H9 (cell line): ENCODE measurements at regions not wholly inside any gene's neighbourhood (a gene's known extent, or its start where the extent isn't known, plus 50 kb on each side); places are given as distances from the start of the nearest gene placed in this dataset.

Experiments
- DNase-seq: peaks from one replicate; pipeline ENCODE4 v3.0.0-alpha.2; 2017
- H2AFZ ChIP-seq: one replicate; pipeline ENCODE4 v1.6.1; 2013; ENCODE audit warnings: mild to moderate bottlenecking, low read length, control low read depth, moderate library complexity
- H2AK5ac ChIP-seq: 2 replicates; pipeline ENCODE4 v1.6.1; 2013; ENCODE audit warnings: low read length, control low read depth, mixed read lengths; ENCODE audit not compliant: insufficient read length
- H2BK120ac ChIP-seq: one replicate; pipeline ENCODE4 v1.6.1; 2013; ENCODE audit warnings: low read depth, mild to moderate bottlenecking, low read length, control low read depth, inconsistent platforms; ENCODE audit not compliant: poor library complexity, severe bottlenecking
- H2BK12ac ChIP-seq: 2 replicates; pipeline ENCODE4 v1.6.1; 2013; ENCODE audit warnings: low read length, control low read depth, mixed read lengths, low read depth; ENCODE audit not compliant: insufficient read length
- H2BK15ac ChIP-seq: 2 replicates; pipeline ENCODE4 v1.6.1; 2013; ENCODE audit warnings: low read depth, low read length, control low read depth
- H2BK20ac ChIP-seq: one replicate; pipeline ENCODE4 v1.6.1; 2013; ENCODE audit warnings: low read depth, mild to moderate bottlenecking, low read length, control low read depth, inconsistent platforms; ENCODE audit not compliant: poor library complexity, severe bottlenecking
- H2BK5ac ChIP-seq: 2 replicates; pipeline ENCODE4 v1.6.1; 2013; ENCODE audit warnings: low read length, control low read depth, mixed read lengths; ENCODE audit not compliant: insufficient read length
- H3K14ac ChIP-seq: 2 replicates; pipeline ENCODE4 v1.6.1; 2013; ENCODE audit warnings: low read length, control low read depth; ENCODE audit not compliant: insufficient read depth
- H3K18ac ChIP-seq: 2 replicates; pipeline ENCODE4 v1.6.1; 2013; ENCODE audit warnings: low read depth, mild to moderate bottlenecking, mixed read lengths, low read length, control low read depth; ENCODE audit not compliant: insufficient read length
- H3K23ac ChIP-seq: 2 replicates; pipeline ENCODE4 v1.6.1; 2013; ENCODE audit warnings: low read length, control low read depth, mixed read lengths, low read depth; ENCODE audit not compliant: insufficient read length
- H3K23me2 ChIP-seq: 2 replicates; pipeline ENCODE4 v1.6.1; 2013; ENCODE audit warnings: low read depth, mild to moderate bottlenecking, mixed read lengths, low read length, control low read depth; ENCODE audit not compliant: insufficient read length, poor library complexity, severe bottlenecking
- H3K27ac ChIP-seq: 2 replicates; pipeline ENCODE4 v1.5.1; 2013; ENCODE audit warnings: low read length, control low read depth, mixed read lengths, low read depth; ENCODE audit not compliant: insufficient read length
- H3K27me3 ChIP-seq: 2 replicates; pipeline ENCODE4 v1.6.1; 2013; ENCODE audit warnings: low read length, control low read depth, inconsistent platforms; ENCODE audit not compliant: insufficient read depth
- H3K4ac ChIP-seq: 2 replicates; pipeline ENCODE4 v1.6.1; 2013; ENCODE audit warnings: low read depth, mild to moderate bottlenecking, control low read depth, inconsistent platforms, low read length, moderate library complexity
- H3K4me1 ChIP-seq: 2 replicates; pipeline ENCODE4 v1.6.1; 2013; ENCODE audit warnings: low read length, control low read depth, inconsistent platforms; ENCODE audit not compliant: insufficient read depth
- H3K4me2 ChIP-seq: 2 replicates; pipeline ENCODE4 v1.6.1; 2013; ENCODE audit warnings: low read length, control low read depth, mixed read lengths; ENCODE audit not compliant: insufficient read length, insufficient read depth
- H3K56ac ChIP-seq: 2 replicates; pipeline ENCODE4 v1.6.1; 2013; ENCODE audit warnings: low read depth, mild to moderate bottlenecking, mixed read lengths, low read length, control low read depth; ENCODE audit not compliant: insufficient read length
- H3K79me1 ChIP-seq: 2 replicates; pipeline ENCODE4 v1.6.1; 2013; ENCODE audit warnings: low read depth, mild to moderate bottlenecking, moderate library complexity, low read length, control low read depth, inconsistent platforms; ENCODE audit not compliant: insufficient read depth, poor library complexity, severe bottlenecking
- H3K79me2 ChIP-seq: 2 replicates; pipeline ENCODE4 v1.6.1; 2013; ENCODE audit warnings: low read length, control low read depth, inconsistent platforms; ENCODE audit not compliant: insufficient read depth
- H3K9ac ChIP-seq: 2 replicates; pipeline ENCODE4 v1.6.1; 2013; ENCODE audit warnings: low read length, control low read depth, mixed read lengths; ENCODE audit not compliant: insufficient read length; ENCODE audit errors: extremely low read depth
- H3K9me3 ChIP-seq: one replicate; pipeline ENCODE4 v1.6.1; 2013; ENCODE audit warnings: low read depth, low read length, inconsistent platforms; ENCODE audit not compliant: control insufficient read depth
- H3T11ph ChIP-seq: one replicate; pipeline ENCODE4 v1.6.1; 2013; ENCODE audit warnings: mild to moderate bottlenecking, low read length, control low read depth, inconsistent platforms
- H4K20me1 ChIP-seq: one replicate; pipeline ENCODE4 v1.6.1; 2013; ENCODE audit not compliant: control insufficient read depth, insufficient read length, insufficient read depth
- H4K5ac ChIP-seq: 2 replicates; pipeline ENCODE4 v1.6.1; 2013; ENCODE audit warnings: low read depth, mild to moderate bottlenecking, mixed read lengths, low read length, control low read depth; ENCODE audit not compliant: insufficient read length
- H4K8ac ChIP-seq: replicated peaks from 2 replicates; pipeline ENCODE4 v1.6.1; 2013; ENCODE audit warnings: low read length, control low read depth, mixed read lengths, low read depth; ENCODE audit not compliant: insufficient read length
- H4K91ac ChIP-seq: 2 replicates; pipeline ENCODE4 v1.6.1; 2013; ENCODE audit warnings: low read depth, mild to moderate bottlenecking, moderate library complexity, mixed read lengths, low read length, control low read depth; ENCODE audit not compliant: insufficient read length
- H3K27ac Mint-ChIP-seq, 3 experiments: 2 replicates in 2 of 3; 3 replicates in 1 of 3; pipeline ENCODE4 v1.8.0; 2020 to 2021; ENCODE audit warnings: mixed read lengths in 3 of 3, mild to moderate bottlenecking in 1 of 3, moderate library complexity in 1 of 3
- H3K27me3 Mint-ChIP-seq: 2 replicates; pipeline ENCODE4 v1.8.0; 2021; ENCODE audit warnings: low read depth, mild to moderate bottlenecking, moderate library complexity, mixed read lengths
- H3K36me3 Mint-ChIP-seq, 3 experiments: 2 replicates in 2 of 3; 3 replicates in 1 of 3; pipeline ENCODE4 v1.8.0; 2020 to 2021; ENCODE audit warnings: low read depth in 3 of 3, mixed read lengths in 3 of 3; ENCODE audit not compliant: insufficient read depth in 1 of 3
- H3K4me1 Mint-ChIP-seq, 2 experiments: 2 replicates each; pipeline ENCODE4 v1.8.0; 2020; ENCODE audit warnings: mixed read lengths in 2 of 2
- H3K4me3 Mint-ChIP-seq, 2 experiments: 2 replicates in 1 of 2; 3 replicates in 1 of 2; pipeline ENCODE4 v1.8.0; 2020 to 2021; ENCODE audit warnings: mild to moderate bottlenecking in 2 of 2, mixed read lengths in 2 of 2, moderate library complexity in 1 of 2
- H3K9me3 Mint-ChIP-seq, 2 experiments: 2 replicates in 1 of 2; 3 replicates in 1 of 2; pipeline ENCODE4 v1.8.0; 2020; ENCODE audit warnings: mild to moderate bottlenecking in 2 of 2, mixed read lengths in 2 of 2, moderate library complexity in 1 of 2
- CTCF ChIP-seq: fragments of 200-600 bp; sonication (generic); conservative IDR thresholded peaks from 3 replicates; pipeline ENCODE4 v1.8.0; 2021; ENCODE audit warnings: antibody characterized with exemption, mild to moderate bottlenecking
- WGBS: extraction: QIAGEN DNeasy Blood & Tissue Kit; methylation state at CpG from one replicate; pipeline ENCODE4 v1.1.7; 2013; ENCODE audit warnings: missing lambda C conversion rate, low lambda C conversion rate, mixed read lengths; ENCODE audit not compliant: insufficient read length; ENCODE audit errors: extremely low coverage; 5-methylcytosine and 5-hydroxymethylcytosine counted together

DNA sequence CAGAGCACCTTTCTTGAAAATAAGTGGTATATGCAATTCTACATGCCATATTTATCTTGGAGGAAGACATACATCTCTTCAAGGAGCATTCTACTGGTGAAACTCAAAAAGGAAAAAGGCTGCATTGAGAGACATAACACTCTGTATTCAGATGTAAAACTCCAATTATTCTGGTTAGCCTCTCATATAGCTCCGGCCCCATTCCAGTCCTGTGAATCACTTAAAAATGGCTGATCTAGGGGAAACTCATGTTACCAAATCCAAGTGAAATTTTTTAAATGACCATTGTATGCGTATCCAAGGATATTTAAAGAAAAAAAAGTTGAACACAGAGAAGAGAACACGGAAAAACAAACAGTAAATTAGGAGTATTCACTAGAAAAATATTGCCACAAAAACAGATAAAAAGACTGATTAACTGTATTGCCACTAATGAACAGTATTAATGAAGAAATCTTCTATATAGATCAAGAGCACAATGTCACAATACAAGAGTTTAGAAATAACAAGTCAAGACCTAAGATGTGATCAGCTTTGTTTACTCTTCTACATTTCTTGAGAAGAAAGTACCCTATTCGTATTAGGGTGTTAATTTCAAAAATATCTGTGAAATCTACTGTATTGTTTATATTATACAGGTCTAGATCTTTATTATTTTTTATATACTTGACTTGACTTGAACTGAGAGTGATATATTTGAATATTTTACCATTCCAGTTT, 124.5 kb upstream of the GJE1 start:
- Histone ChIP-seq H3K79me2 (no peaks in the 10 kb centered on the region), H3K23ac (no peak overlapping the region), H4K8ac (no peak overlapping the region), H4K20me1 (no peaks in the 10 kb centered on the region), H3K4me2 (no peak overlapping the region), H2BK15ac (no peak overlapping the region), H3K56ac (no peak overlapping the region), H3K18ac (no peak overlapping the region), H2BK120ac (no peak overlapping the region), H3K9ac (no peak overlapping the region), H3K4me1 (no peaks in the 10 kb centered on the region), H3K14ac (no peak overlapping the region), H3K9me3 (no peaks in the 10 kb centered on the region), H3K27me3 (no peaks in the 10 kb centered on the region), H3K4ac (no peak overlapping the region), H2BK12ac (no peak overlapping the region), H4K91ac (no peak overlapping the region), H2AFZ (no peak overlapping the region), H2BK5ac (no peak overlapping the region), H3K27ac (no peak overlapping the region), H2AK5ac (no peak overlapping the region), H3T11ph (no peak overlapping the region), H3K23me2 (no peaks in the 10 kb centered on the region), H2BK20ac (no peak overlapping the region), H4K5ac (no peak overlapping the region), H3K79me1 (no peaks in the 10 kb centered on the region)
- Mint-ChIP-seq H3K27me3 (no peaks in the 10 kb centered on the region), H3K9me3 (peaks cover 0 to 3% of the 10 kb centered on the region in 2 experiments; a peak in 1 of 5 replicates), H3K27ac (no peak overlapping the region), H3K4me1 (peaks cover 16 to 34% of the 10 kb centered on the region in 2 experiments), H3K36me3 (peaks cover 3 to 5% (median 3%) of the 10 kb centered on the region in 3 experiments; a peak in 4 of 7 replicates), H3K4me3 (no peak overlapping the region)
- no CpG with 5 or more reads among the region's 4 CpGs for WGBS
- no peak for TF ChIP-seq CTCF
- DNase-seq = no peak
